Transverse colon (tissue), 3 donors: ENCODE measurements at regions not wholly inside any gene's neighbourhood (a gene's known extent, or its start where the extent isn't known, plus 50 kb on each side); places are given as distances from the start of the nearest gene placed in this dataset.

Experiments
- POLR2A ChIP-seq: fragments of 450-650 bp; IDR thresholded peaks from one replicate; pipeline ENCODE4 v1.6.1; 2016; ENCODE audit warnings: antibody characterized with exemption, mild to moderate bottlenecking, moderate library complexity
- TF ChIP-seq, protein P1 (sequence below), 5 experiments: fragments of 200-600 bp in 3 of 5; fragments of 450-650 bp in 2 of 5; sonication (generic) in 3 of 5; IDR thresholded peaks; 1 replicate in 2 of 5; 2 replicates in 3 of 5; pipeline ENCODE4 v1.5.1; 2016 to 2017; ENCODE audit warnings: antibody characterized with exemption in 5 of 5, inconsistent platforms in 3 of 5, mild to moderate bottlenecking in 2 of 5, moderate library complexity in 1 of 5

DNA sequence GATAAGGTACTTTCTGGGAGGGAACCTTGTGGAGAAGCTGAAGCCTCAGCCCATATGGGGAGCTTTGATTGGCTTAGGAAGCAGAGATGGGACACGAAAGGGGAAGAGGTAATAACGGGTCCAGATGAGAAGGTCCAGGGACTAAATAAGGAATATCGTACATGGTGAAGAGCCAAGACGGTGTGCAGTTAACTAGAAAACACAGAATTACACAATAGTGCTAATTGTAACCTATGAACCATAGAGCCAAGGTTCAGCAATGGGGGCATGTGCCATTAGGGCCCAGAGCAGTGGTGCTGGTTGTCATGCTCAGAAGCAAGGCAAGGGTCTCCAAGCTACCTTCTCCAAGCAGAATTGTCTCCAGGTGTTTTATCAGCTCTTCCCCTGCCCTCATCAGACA lies 106.1 kb downstream of the IRS2 start:
- TF ChIP-seq POLR2A, result no peak
- TF ChIP-seq, protein P1, sequence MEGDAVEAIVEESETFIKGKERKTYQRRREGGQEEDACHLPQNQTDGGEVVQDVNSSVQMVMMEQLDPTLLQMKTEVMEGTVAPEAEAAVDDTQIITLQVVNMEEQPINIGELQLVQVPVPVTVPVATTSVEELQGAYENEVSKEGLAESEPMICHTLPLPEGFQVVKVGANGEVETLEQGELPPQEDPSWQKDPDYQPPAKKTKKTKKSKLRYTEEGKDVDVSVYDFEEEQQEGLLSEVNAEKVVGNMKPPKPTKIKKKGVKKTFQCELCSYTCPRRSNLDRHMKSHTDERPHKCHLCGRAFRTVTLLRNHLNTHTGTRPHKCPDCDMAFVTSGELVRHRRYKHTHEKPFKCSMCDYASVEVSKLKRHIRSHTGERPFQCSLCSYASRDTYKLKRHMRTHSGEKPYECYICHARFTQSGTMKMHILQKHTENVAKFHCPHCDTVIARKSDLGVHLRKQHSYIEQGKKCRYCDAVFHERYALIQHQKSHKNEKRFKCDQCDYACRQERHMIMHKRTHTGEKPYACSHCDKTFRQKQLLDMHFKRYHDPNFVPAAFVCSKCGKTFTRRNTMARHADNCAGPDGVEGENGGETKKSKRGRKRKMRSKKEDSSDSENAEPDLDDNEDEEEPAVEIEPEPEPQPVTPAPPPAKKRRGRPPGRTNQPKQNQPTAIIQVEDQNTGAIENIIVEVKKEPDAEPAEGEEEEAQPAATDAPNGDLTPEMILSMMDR (IDR thresholded peaks at IDR 0.05), result no peak
